PC-9 (cell line): ENCODE measurements at regions not wholly inside any gene's neighbourhood (a gene's known extent, or its start where the extent isn't known, plus 50 kb on each side); places are given as distances from the start of the nearest gene placed in this dataset.

Experiments
- EZH2 ChIP-seq: fragments of 200-600 bp; sonication (generic); IDR thresholded peaks from 2 replicates; pipeline ENCODE4 v1.8.0; 2017; ENCODE audit warnings: antibody characterized with exemption, low read depth
- TF ChIP-seq, protein P1 (sequence below): fragments of 200-600 bp; sonication (generic); conservative IDR thresholded peaks from 2 replicates; pipeline ENCODE4 v1.6.1; 2017; ENCODE audit warnings: mixed run types, antibody characterized with exemption, mild to moderate bottlenecking, moderate library complexity

DNA sequence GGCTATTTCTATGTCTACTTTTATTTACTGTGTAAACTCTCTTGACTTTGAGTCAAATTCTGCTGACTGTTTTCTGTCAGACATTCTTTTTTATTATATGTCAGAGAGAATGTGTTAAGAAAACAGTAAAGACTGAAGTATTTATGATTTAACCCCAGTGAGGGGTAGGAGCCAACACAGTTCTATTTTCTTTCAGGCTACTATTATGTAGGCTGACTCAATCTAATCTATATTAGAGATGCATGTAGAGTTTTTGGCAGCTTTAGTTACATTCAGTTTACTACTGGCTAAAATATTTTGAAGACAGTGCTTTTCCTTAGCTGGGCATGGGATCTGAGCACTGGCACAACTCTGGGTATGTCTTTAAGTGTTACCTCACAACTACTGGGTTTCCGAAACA lies 1108.0 kb downstream of the CDH11 start:
- no peak for TF ChIP-seq EZH2
- TF ChIP-seq, protein P1, sequence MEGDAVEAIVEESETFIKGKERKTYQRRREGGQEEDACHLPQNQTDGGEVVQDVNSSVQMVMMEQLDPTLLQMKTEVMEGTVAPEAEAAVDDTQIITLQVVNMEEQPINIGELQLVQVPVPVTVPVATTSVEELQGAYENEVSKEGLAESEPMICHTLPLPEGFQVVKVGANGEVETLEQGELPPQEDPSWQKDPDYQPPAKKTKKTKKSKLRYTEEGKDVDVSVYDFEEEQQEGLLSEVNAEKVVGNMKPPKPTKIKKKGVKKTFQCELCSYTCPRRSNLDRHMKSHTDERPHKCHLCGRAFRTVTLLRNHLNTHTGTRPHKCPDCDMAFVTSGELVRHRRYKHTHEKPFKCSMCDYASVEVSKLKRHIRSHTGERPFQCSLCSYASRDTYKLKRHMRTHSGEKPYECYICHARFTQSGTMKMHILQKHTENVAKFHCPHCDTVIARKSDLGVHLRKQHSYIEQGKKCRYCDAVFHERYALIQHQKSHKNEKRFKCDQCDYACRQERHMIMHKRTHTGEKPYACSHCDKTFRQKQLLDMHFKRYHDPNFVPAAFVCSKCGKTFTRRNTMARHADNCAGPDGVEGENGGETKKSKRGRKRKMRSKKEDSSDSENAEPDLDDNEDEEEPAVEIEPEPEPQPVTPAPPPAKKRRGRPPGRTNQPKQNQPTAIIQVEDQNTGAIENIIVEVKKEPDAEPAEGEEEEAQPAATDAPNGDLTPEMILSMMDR: no peak
